Tibial nerve (tissue), 3 donors: ENCODE measurements at regions not wholly inside any gene's neighbourhood (a gene's known extent, or its start where the extent isn't known, plus 50 kb on each side); places are given as distances from the start of the nearest gene placed in this dataset.

Experiments used
- POLR2A ChIP-seq, 2 donors: fragments of 450-650 bp; IDR thresholded peaks; one replicate each; pipeline ENCODE4 v1.6.1; 2017; ENCODE audit warnings: antibody characterized with exemption in 2 of 2, mild to moderate bottlenecking in 2 of 2, moderate library complexity in 2 of 2
- TF ChIP-seq, protein P1 (sequence below), 5 experiments: fragments of 200-600 bp in 3 of 5; fragments of 450-650 bp in 2 of 5; sonication (generic) in 3 of 5; IDR thresholded peaks; one replicate each; pipeline ENCODE4 v1.5.1; 2016 to 2019; ENCODE audit warnings: antibody characterized with exemption in 5 of 5, mild to moderate bottlenecking in 3 of 5, moderate library complexity in 2 of 5

DNA sequence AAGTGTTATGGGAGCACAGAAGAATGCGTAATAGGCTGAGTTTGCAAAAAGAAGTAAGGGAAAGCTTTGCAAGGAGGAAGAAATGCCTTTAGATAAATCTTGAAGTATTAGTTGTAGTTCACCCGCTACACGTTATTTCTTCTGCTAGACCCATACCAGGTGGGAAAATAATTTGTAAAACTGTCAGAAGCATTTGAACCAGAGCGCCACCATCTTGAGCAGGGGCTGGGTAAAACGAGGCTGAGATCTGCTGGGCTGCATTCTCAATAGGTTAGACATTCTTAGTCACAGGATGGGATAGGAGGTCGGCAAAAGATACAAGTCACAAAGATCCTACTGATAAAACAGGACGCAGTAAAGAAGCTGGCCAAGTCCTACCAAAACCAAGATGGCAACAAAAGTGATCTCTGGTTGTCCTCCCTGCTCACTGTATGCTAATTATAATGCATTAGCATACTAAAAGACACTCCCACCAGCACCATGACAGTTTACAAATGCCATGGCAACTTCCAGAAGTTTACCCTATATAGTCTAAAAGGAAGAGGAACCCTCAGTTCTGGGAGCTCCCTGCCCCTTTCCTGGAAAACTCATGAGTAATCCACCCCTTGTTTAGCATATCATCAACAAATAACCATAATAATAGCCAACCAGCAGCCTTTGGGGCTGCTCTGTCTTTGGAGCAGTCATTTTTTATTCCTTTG, 50.0 kb upstream of the ZNF280D start:
- TF ChIP-seq, protein P1, sequence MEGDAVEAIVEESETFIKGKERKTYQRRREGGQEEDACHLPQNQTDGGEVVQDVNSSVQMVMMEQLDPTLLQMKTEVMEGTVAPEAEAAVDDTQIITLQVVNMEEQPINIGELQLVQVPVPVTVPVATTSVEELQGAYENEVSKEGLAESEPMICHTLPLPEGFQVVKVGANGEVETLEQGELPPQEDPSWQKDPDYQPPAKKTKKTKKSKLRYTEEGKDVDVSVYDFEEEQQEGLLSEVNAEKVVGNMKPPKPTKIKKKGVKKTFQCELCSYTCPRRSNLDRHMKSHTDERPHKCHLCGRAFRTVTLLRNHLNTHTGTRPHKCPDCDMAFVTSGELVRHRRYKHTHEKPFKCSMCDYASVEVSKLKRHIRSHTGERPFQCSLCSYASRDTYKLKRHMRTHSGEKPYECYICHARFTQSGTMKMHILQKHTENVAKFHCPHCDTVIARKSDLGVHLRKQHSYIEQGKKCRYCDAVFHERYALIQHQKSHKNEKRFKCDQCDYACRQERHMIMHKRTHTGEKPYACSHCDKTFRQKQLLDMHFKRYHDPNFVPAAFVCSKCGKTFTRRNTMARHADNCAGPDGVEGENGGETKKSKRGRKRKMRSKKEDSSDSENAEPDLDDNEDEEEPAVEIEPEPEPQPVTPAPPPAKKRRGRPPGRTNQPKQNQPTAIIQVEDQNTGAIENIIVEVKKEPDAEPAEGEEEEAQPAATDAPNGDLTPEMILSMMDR (IDR thresholded peaks at IDR 0.05) = no peak
- no peak for TF ChIP-seq POLR2A (IDR thresholded peaks at IDR 0.05)
